HG02885 (cell line): ENCODE measurements at regions not wholly inside any gene's neighbourhood (a gene's known extent, or its start where the extent isn't known, plus 50 kb on each side); places are given as distances from the start of the nearest gene placed in this dataset.

Source experiments
- ATAC-seq: cut with Tn5 transposase; IDR thresholded peaks from one replicate; pipeline ENCODE4 v1.9.1; 2021; ENCODE audit warnings: mild to moderate bottlenecking; ENCODE audit not compliant: unreplicated experiment, poor library complexity

DNA sequence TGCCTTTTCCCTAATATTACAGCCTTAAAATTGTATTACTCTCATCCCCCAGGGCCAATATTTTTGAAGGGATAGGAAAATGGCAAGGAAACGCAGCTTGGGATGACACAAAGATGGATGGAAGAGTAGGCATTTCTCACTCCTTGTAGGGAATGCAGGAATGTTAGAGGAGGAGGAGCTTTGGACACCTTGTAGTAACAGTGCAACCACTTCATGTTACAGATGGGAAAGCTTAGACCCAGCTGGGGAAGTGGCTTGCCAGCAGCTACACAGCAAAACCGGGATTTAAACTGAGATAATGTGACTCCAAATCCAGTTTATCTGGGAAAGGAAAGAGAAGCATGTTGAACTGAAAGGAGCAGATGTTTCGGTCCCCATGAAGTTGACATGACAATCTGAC is 473.7 kb upstream of the DAB1 start:
- no peak for ATAC-seq

DNA sequence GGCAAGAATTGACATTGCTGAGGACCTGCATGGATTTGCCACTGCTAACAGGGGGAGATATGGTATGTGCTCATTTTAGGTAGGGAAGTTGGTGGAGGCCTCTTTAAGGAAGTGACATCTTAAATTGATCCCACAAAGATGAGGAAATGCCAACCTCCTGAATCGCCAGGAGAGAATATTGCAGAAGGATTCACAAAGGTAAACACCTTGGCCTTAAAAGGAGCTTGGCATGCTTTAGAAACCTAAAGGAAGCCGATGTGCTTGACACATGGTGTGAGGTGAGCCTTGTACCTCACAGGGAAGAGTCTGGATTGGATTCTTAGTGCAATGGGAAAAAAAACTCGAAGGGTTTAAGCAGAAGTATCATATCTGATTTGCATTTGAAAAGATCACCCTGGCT is 470.5 kb upstream of the DAB1 start:
- no peak for ATAC-seq

DNA sequence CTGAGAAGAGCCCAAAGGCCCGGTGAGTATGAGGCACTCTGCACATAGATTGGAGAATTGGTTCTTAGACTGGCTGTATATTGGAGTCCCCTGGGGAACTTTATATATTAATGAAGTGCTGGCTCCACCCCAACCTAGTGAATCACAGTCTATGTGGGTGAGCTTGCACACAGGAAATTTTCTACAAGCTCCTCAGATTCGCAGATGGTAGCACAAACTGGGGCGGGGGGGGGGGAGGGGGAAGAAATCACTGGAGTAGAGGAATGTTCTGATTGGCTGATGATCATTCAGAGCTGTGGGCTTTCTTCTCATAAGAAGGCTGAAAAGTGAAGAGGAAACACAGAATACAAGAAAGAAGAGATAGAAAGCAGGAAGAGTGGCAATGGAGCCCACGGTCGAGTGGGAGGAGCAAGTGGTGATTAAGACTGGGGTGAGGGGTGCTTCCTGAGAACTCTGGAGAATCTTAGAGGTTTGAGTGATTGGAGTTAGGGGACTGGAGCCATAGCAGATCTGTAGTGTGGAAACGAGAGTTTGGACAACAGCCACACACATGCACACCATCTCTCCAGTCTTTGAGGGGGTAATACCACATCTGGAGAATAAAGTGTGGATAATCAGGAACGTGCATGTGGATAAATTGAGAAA is 465.9 kb upstream of the DAB1 start:
- ATAC-seq, result no peak

DNA sequence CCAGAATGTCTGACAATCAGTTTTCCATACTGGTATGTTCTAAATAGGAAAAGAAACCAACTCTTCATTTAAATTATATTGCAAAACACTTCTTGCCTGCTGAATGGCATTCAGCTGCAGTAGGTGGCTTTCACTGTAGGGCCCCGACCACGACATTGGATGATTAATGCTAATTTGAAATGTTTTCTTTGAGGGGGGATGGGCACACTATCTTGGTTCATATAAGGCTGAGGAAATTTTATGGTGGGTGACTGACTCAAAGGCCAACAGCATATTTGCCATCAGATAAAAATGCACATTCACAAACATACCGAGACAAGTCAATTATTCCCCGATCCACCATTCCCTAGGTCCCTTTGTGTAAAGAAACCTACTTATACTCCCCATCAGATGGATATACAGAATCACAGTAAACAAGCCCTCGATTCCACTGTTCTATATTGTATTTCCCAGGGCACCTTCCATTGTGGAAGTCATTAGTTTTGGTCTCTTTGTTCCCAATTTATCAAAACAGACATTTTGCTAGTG is 464.2 kb upstream of the DAB1 start:
- no peak for ATAC-seq

DNA sequence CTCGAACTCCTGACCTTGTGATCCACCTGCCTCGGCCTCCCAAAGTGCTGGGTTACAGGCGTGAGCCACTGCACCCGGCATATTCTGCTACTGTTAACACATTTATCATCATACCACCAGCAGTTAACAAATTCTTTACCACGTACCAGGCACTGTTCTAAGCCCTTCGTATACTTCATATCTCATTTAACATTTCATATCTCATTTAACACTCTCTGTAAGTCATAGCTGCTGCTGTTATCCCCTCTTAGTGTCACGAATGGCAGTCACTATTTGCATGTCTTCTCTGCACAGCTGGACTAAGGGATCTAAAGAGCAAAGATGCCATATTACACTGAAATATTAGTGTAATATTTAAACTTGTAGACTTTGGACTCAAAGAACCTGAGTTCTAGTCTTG is 462.5 kb upstream of the DAB1 start:
- ATAC-seq, result no peak

DNA sequence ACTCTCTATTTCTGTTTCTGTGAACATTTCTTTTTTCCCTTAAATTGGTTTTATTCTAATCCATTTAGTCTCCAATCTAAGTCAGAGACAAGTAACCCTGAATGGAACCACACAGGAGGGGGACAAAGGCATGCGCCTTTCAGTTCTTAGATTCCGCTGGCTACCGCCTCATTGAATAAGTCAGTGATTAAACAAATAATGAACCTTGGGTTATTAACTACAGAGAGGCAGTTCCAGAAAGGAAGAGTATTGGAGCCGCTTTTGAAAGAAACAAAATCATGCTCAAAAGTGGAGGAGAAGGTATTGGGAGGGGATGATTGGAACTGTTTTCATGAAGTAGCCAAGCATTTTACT is 459.8 kb upstream of the DAB1 start:
- no peak for ATAC-seq

DNA sequence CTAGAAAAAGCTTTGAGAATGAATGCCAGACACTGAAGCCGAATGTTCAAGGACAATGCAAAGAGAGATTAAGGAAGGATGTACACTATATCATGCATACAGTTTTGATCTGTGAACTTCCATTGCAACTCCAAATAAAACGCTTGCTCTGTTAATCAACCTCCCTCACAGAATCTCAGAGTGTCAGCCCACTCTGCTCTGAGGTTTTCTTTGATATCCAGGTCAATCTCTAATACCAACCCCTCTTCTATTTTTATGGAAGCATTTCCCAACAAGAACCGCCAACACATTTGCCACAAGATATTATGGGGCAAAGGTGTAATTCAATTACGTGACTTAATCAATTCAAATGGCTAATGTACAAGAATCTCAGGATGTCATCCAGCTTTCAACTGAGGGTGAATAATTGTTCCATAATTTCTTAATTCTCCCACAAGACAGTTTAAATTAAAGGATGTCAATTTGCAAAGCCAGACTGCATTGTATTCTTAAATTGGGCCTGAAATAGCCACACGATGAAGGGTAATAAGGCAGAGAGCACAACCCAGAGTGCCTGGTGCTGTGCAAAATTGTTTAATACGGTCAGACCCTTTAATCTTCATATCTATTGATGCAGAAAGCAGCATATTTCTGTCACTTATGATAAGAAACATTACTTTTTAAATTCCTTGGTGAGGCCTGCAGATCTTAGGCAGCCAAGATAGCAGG is 459.2 kb upstream of the DAB1 start:
- ATAC-seq, result no peak

DNA sequence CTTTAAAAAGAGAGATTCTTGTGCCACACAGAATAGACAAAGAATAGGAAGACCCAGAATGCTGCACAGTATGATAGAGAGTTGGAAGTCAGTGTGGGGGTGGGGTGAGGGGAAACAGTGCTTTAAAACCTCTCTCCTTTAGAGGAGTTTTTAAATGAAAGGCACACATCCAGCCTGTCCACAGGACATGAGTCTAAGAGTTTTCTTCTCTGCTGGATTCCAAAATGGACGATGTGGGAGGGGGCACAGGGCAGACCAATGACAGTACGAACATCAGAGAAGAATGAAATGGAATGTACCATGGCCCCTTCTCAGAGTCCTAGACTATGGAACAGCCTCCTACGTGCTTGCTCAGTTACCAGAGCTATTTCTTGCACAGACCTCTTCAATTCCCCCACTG is 458.2 kb upstream of the DAB1 start:
- ATAC-seq, result no peak

DNA sequence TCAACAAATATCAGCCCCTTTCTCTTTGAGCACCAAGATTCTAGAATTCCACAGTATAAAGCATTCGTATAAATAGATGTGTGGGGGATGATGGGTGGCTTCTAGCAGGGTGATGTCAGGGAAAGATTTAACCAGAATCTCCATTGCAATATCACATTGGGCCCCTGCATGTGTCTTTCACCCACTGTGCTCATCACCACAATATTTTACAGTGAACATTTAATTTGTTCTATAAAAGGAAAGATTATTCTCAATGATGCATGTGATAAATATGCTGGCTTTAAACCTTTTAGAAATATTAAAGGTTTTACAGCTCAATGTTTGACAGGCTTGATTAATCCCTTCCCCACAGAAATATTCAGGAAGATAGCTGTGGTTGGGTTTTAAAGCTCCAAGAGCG is 457.8 kb upstream of the DAB1 start:
- ATAC-seq, result no peak

DNA sequence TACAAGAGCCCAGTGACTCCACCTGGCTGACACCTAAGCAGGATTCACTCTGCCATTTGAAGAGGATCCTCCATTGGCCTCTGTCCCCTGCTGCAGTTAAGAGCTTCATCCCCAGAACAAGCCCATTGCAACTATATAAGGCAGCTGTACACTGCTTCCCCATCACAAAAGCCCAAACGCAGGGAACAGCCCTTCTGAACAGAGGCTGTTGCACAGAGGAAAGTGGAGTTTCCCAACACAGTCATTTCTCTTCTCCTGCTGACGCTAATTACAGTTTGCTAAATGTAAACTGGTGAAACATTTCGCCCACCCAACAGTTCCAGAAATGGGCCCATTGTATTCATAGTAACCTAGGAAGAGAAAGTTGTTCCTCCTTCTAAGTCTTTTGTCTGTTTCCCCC is 455.8 kb upstream of the DAB1 start:
- no peak for ATAC-seq

DNA sequence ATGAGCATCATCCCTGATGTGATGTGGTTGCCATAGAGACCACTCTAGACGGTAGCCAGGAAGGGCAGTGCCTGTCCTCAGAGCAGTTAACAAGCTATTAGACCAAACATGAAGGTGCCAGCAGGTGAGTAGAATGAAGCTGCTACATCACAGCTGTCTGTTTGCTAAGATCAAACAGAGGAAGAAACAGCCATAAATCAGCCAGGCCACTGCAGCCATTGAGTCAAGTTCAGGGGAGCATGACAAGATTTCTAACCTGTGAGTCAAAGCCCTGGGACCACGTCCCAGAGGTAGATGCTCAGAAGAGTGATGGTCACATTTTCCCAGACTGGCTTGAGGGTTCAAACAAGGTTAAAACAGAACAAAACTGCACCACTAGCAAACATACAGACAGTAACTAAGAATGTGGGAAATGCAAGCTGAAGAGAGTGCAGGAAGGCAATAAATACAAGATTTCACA is 450.6 kb upstream of the DAB1 start:
- no peak for ATAC-seq

DNA sequence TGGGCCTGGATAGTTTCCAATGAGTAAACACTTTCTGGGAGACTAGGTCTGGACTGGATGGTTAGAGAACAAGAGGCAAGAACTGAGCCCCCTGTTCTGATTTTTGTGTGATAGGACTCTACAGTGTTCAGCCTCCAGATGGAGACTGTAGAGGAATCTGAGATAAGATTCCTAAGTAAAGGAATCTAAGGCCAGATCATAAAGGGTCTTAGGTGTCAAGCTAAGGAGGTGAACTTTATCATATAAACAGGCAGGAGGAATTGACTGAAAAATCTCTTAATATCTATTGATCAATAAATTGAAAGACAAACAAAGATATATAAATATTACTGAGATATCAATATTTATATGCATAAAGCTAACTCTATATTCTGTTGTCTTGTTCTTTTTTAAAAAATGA is 449.1 kb upstream of the DAB1 start:
- no peak for ATAC-seq

DNA sequence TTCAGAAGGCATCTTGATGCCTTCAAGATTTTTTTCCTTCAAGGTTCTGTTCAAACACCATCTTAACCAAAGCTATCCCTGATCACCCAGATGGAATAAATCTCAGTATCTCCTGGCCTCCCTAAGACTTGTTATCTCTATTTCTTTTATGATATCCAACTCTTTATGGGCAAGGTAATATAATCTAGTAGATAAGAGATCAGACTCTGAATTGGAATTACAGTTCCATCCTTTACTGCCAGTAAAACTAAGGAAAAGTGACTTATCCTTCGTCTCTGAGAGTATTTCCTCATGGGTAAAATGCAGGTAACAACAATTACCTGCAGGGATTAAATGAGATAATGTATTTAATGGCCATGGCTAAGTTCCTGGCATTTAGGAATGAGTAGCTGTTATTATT is 445.0 kb upstream of the DAB1 start:
- no peak for ATAC-seq

DNA sequence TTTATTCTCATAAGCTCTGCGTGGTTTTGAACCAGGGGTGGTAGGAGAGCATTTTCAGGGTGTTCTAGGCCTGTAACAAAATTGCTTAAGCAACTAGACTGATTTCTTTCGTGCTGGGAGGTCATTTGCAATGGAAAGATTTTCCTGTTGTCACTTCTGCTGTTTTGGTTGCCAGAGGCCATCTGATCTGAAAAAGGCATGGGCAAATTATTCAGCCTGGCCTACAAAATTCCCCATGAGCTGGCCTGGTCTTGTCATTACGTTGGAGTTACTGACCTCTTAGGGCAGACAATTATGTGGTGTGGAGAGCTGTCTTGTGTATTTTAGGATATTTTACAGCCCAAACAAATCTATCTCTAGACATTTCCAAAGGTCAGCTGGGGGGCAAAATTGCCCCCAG is 444.4 kb upstream of the DAB1 start:
- no peak for ATAC-seq

DNA sequence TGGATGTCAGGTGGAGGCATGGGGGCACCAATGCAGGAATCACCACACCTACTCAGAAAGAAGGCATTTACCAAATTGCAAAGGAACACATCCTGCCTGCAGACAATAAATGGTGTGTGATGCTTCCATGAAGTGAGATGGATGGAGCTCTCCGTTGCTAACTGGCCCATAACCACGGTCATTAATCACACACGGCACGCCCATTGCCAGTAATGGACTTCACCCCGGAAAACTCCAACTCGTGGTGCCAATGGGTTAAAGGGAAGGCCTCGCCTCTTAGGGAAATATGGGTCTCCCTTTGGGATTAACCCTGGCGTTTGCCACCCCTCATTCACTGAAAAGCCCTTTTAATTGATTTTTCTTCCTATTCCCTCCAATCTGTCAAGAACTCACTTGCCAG is 443.1 kb upstream of the DAB1 start:
- no peak for ATAC-seq

DNA sequence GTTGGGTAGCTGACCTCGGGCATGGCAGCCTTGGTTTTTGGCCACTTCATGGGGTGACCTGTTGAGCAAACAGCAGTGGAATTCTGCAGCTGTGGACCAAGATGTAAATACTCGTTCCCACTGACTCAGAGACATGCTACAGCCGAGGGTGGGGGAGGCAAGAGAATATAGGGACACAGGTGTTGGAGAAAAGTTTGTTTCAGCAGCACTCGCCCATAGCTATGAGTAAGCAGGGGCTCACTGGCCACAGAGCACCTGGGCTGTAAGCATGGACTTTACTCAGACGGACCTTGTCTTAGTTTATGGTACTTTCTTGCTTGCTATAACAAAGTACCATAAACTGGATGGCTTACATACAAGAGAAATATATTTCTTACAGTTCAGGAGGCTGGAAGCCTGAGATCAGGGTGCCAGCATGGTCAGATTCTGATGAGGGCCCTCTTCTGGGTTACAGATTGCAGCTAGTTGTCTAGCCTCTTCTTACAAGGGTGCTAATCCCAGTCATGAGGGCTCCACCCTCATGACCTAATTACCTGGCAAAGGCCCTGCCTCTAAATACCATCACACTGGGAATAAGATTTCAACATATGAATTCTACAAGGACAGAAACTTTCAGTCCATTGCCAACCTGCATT is 437.2 kb upstream of the DAB1 start:
- ATAC-seq, result no peak

DNA sequence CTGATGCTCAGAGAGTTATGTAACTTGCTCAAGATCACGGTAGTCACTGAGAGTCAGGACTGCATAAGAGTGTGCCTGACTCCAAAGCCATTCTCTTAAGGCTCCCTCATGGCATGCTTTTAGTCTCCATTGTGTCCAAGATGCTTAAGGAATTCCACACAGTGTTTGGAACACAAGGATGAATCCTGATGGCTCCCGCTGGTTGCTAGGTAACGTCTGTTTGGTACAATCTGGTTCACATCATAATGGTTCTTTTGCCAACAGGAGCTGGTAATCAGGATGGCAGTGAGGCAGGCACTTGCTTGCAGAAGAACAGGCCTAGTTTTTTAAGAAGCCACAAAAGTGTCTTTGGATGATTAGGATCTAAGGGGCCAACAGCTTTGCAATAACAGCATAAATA is 436.5 kb upstream of the DAB1 start:
- no peak for ATAC-seq

DNA sequence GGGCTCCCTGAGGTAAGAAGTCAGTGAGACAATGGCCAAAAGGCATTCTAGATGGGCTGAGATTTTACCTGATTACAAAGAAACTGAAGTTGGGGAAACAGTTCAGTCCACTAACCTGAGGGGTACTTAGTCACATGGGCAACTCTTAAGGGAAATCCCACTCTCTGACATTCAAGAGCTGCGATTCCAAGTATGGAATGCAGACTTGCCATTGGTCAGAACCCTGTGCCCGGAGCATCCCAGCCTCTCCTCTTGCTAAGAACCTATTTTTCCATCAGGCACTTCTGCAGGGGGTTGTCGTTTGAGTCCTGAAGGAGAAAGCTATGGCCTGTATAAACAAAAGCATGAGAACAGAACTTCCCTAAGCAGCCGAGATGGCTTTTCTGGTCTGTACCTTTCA is 434.9 kb upstream of the DAB1 start:
- ATAC-seq, result no peak

DNA sequence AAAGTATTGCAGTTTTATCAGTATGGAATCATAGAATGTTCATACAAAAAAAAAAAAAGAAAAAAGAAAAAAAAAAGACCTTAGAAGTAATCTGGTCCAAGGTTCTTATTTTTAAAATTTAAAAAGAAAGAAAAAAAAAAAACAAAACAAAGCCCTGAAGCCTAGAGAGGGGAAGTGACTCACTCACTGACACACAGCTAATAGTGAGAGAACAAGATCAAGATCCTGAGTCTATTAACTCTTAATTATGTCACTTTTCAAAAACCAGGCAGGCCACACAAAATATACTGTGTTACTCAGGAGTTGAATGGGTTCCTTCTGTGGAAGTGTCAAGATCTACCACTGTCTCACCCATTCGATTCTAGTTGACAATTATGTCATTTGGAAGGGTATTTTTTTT is 433.9 kb upstream of the DAB1 start:
- ATAC-seq, result no peak

DNA sequence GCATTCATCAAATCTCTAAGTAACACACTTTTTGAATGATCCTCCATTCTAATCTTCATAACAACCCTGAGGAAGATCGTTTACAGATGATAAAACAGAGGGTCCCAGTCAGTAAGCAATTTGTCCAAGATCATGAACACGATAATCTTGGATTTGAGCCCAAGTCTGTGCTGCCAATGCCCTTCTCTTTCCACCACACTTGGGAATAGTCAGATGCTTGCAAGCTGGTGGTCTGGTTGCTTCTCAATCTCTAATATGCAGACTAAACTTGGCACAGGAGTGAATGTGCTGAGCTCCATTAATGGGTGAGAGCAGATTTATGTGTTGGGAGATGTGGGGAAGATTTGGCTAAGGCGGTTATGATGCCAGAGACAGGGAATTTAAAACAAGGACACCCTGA is 430.6 kb upstream of the DAB1 start:
- no peak for ATAC-seq

DNA sequence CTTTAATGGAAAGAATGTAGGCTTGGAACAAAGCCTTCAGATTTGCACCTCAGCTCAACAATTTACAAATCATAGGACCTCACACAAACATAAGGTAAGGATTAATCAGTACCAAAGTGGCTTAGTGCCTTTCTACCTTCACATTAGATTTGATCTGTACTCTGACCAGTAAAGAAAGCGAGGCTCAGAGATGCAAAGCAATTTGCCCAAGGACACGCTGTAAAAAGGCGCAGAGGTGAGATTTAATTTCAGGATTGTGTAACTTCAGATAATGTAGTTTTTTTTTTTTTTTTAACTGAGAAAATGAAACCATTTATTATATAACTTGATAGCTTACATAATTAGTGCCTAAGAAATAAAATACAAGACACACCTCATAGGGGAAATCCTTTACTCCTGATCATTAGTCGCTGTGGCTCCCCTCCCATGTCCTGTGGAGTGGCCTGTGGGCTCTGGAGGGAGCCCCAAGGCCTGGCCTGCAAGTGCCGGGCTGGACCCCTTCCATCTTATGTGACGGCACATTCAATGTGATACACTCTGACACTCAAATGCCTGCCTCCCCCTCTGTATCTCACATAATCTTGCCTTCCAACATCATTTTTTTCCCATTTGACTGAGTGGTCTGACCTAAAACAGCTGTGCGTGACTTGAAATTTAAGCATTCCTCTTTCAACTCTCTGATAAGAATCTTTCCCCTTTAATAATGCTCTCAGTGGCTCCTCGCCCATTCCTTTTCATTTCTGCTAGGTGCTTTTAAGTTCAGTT is 426.5 kb upstream of the DAB1 start:
- no peak for ATAC-seq
